ENCODE measurements at regions not wholly inside any gene's neighbourhood (a gene's known extent, or its start where the extent isn't known, plus 50 kb on each side); places are given as distances from the start of the nearest gene placed in this dataset.

GRCh38 chr11:134762248-134763029, 350.4 kb upstream of the B3GAT1 start:
- no peak for DNase-seq (ENCODE audit: extremely low read depth, low read depth)
- TF ChIP-seq CTCF (IDR thresholded peaks at IDR 0.05; ENCODE audit: low read depth, low read length), result no peak

- TF ChIP-seq CTCF (IDR thresholded peaks at IDR 0.05; ENCODE audit: low read depth, low read length), result no peak
- no peak for DNase-seq (ENCODE audit: extremely low read depth, low read depth)
These were observed 349.8 kb upstream of the B3GAT1 start for GRCh38 chr11:134761926-134762247.

- no peak for DNase-seq (ENCODE audit: extremely low read depth, low read depth)
- no peak for TF ChIP-seq CTCF (IDR thresholded peaks at IDR 0.05; ENCODE audit: low read depth, low read length)
These were observed 349.3 kb upstream of the B3GAT1 start for GRCh38 chr11:134761386-134761785.

- no peak for DNase-seq (ENCODE audit: extremely low read depth, low read depth)
- no peak for TF ChIP-seq CTCF (IDR thresholded peaks at IDR 0.05; ENCODE audit: low read depth, low read length)
These were observed 348.9 kb upstream of the B3GAT1 start for GRCh38 chr11:134760957-134761356.

GRCh38 chr11:134760299-134760698, 348.3 kb upstream of the B3GAT1 start:
- DNase-seq (ENCODE audit: extremely low read depth, low read depth), result no peak

GRCh38 chr11:134759855-134760254, 347.8 kb upstream of the B3GAT1 start:
- no peak for TF ChIP-seq CTCF (IDR thresholded peaks at IDR 0.05; ENCODE audit: low read depth, low read length)

More at GRCh38 chr11:134760299-134760698, 348.3 kb upstream of the B3GAT1 start:
- TF ChIP-seq CTCF (IDR thresholded peaks at IDR 0.05; ENCODE audit: low read depth, low read length), result no peak

GRCh38 chr11:134759274-134759673, 347.2 kb upstream of the B3GAT1 start:
- no peak for DNase-seq (ENCODE audit: extremely low read depth, low read depth)
- no peak for TF ChIP-seq CTCF (IDR thresholded peaks at IDR 0.05; ENCODE audit: low read depth, low read length)

More at GRCh38 chr11:134759855-134760254, 347.8 kb upstream of the B3GAT1 start:
- DNase-seq (ENCODE audit: extremely low read depth, low read depth), result no peak
